Endothelial cell of umbilical vein (primary cell): ENCODE measurements at regions not wholly inside any gene's neighbourhood (a gene's known extent, or its start where the extent isn't known, plus 50 kb on each side); places are given as distances from the start of the nearest gene placed in this dataset.

Experiments
- BruUV-seq: library from RNA; stranded (reverse); fragments of 400-500 nt; replicated peaks from 2 replicates; lab custom pipeline; 2021; lab: Mats Ljungman, UMichigan
- CTCF ChIA-PET: fragments of 300-600, 350-600 bp; sonication (Branson Sonifier 250); formaldehyde crosslinking; loops from one replicate; lab custom pipeline; 2021; ENCODE audit warnings: antibody characterized with exemption, inconsistent platforms; lab: Charles Lee
- POLR2A ChIA-PET: fragments of 300-600, 350-600 bp; sonication (Branson Sonifier 250); formaldehyde crosslinking; loops from one replicate; lab custom pipeline; 2021; ENCODE audit warnings: antibody characterized with exemption, inconsistent platforms; lab: Charles Lee
- DNase-seq: peaks from one replicate; pipeline ENCODE4 v3.0.0-alpha.2; 2011; ENCODE audit warnings: low read depth, low spot score
- FAIRE-seq: peaks from 2 replicates; lab custom pipeline; 2011; peaks lifted over from hg19 to GRCh38; lab: Jason Lieb, UNC
- H2AFZ ChIP-seq: 2 replicates; pipeline ENCODE4 v1.6.0; 2012; ENCODE audit warnings: low read depth, low read length, control low read depth, inconsistent platforms
- H3K27ac ChIP-seq: 2 replicates; pipeline ENCODE4 v1.5.1; 2011; ENCODE audit warnings: low read depth, mild to moderate bottlenecking, control low read depth, low read length, moderate library complexity; ENCODE audit not compliant: insufficient read depth
- H3K27me3 ChIP-seq, 2 experiments: 2 replicates each; pipeline versions ENCODE4 v1.6.0 to v1.6.1; 2011; ENCODE audit warnings: low read length in 2 of 2, mixed read lengths in 1 of 2; ENCODE audit not compliant: control insufficient read depth in 2 of 2, insufficient read depth in 2 of 2
- H3K36me3 ChIP-seq, 2 experiments: 2 replicates in 1 of 2; 3 replicates in 1 of 2; pipeline ENCODE4 v1.5.1; 2011; ENCODE audit warnings: low read length in 2 of 2, mild to moderate bottlenecking in 1 of 2, moderate library complexity in 1 of 2; ENCODE audit not compliant: control insufficient read depth in 2 of 2, insufficient read depth in 2 of 2; ENCODE audit errors: extremely low read depth in 1 of 2
- H3K4me1 ChIP-seq: 3 replicates; pipeline ENCODE4 v1.5.1; 2011; ENCODE audit warnings: mild to moderate bottlenecking, low read length; ENCODE audit not compliant: control insufficient read depth, insufficient read depth; ENCODE audit errors: extremely low read depth
- H3K4me2 ChIP-seq: 2 replicates; pipeline ENCODE4 v1.6.1; 2011; ENCODE audit warnings: low read length, control low read depth, mixed read lengths; ENCODE audit not compliant: insufficient read depth
- H3K4me3 ChIP-seq, 3 experiments: fragments of 200-600 bp in 1 of 3; sonication (generic), shearing (Covaris generic) in 1 of 3; replicated peaks in 1 of 3; 2 replicates each; pipeline ENCODE4 v1.5.1; 2011 to 2016; ENCODE audit warnings: control low read depth in 3 of 3, low read length in 3 of 3, mild to moderate bottlenecking in 2 of 3, inconsistent platforms in 1 of 3, low read depth in 1 of 3, moderate library complexity in 1 of 3; ENCODE audit not compliant: insufficient read depth in 1 of 3
- H3K79me2 ChIP-seq: 2 replicates; pipeline ENCODE4 v1.6.0; 2012; ENCODE audit warnings: low read length, inconsistent platforms; ENCODE audit not compliant: control insufficient read depth, insufficient read depth
- H3K9ac ChIP-seq: replicated peaks from 2 replicates; pipeline ENCODE3; 2011; ENCODE audit warnings: low read length, control low read depth; ENCODE audit not compliant: insufficient read depth; ENCODE audit errors: extremely low read depth
- H3K9me1 ChIP-seq: replicated peaks from 3 replicates; pipeline ENCODE4 v1.6.0; 2011; ENCODE audit warnings: mild to moderate bottlenecking, low read length; ENCODE audit not compliant: control insufficient read depth, insufficient read depth; ENCODE audit errors: extremely low read depth
- H3K9me3 ChIP-seq: replicated peaks from 2 replicates; pipeline ENCODE4 v1.5.1; 2012; ENCODE audit warnings: low read length, inconsistent platforms; ENCODE audit not compliant: control insufficient read depth, insufficient read depth
- H4K20me1 ChIP-seq: replicated peaks from 2 replicates; pipeline ENCODE3; 2011; ENCODE audit warnings: mild to moderate bottlenecking, low read length; ENCODE audit not compliant: control insufficient read depth, insufficient read depth; ENCODE audit errors: extremely low read depth
- CTCF ChIP-seq, 2 donors: IDR thresholded peaks; 1 replicate in 1 of 2; 2 replicates in 1 of 2; pipeline ENCODE4 v1.5.1; 2011; ENCODE audit warnings: low read length in 2 of 2, mild to moderate bottlenecking in 2 of 2, moderate library complexity in 2 of 2, control low read depth in 1 of 2, inconsistent platforms in 1 of 2, low read depth in 1 of 2; ENCODE audit not compliant: insufficient read depth in 1 of 2; ENCODE audit errors: extremely low read depth in 1 of 2
- EZH2 ChIP-seq: IDR thresholded peaks from 2 replicates; pipeline ENCODE4 v1.6.1; 2012; ENCODE audit warnings: borderline replicate concordance, low read depth, mild to moderate bottlenecking, moderate library complexity, low read length, inconsistent platforms; ENCODE audit not compliant: severe bottlenecking
- FOS ChIP-seq: IDR thresholded peaks from 2 replicates; pipeline ENCODE4 v1.6.1; 2011; ENCODE audit warnings: mild to moderate bottlenecking, low read length, moderate library complexity, borderline replicate concordance; ENCODE audit not compliant: insufficient read depth
- GATA2 ChIP-seq: IDR thresholded peaks from 2 replicates; pipeline ENCODE4 v1.7.0; 2011; ENCODE audit warnings: low read depth, mild to moderate bottlenecking, moderate library complexity, mixed read lengths, low read length; ENCODE audit not compliant: insufficient read length, insufficient read depth
- JUN ChIP-seq: IDR thresholded peaks from 2 replicates; pipeline ENCODE4 v1.6.1; 2011; ENCODE audit warnings: borderline replicate concordance, low read depth; ENCODE audit not compliant: insufficient read length, insufficient read depth
- MAX ChIP-seq: IDR thresholded peaks from 2 replicates; pipeline ENCODE4 v1.6.1; 2011; ENCODE audit not compliant: insufficient read depth, insufficient read length
- MYC ChIP-seq: IDR thresholded peaks from one replicate; pipeline ENCODE4 v1.6.1; 2011; ENCODE audit warnings: mild to moderate bottlenecking, low read depth, low read length
- POLR2A ChIP-seq: IDR thresholded peaks from 2 replicates; pipeline ENCODE4 v1.6.1; 2012; ENCODE audit warnings: low read depth, mild to moderate bottlenecking, control low read depth, low read length
- POLR2AphosphoS5 ChIP-seq: IDR thresholded peaks from 2 replicates; pipeline ENCODE4 v1.6.1; 2012; ENCODE audit warnings: low read depth, mild to moderate bottlenecking, control low read depth, low read length, moderate library complexity; ENCODE audit not compliant: insufficient read depth
- dilution Hi-C: fragments of 300-500 bp; cut with MboI; formaldehyde crosslinking; loops from one replicate; pipeline ENCODE4 v1.15.0; 2019; ENCODE audit warnings: low sequenced_read_pairs; ENCODE audit not compliant: extremely low pct_ligation_motif_present
- intact Hi-C: fragments of 100-400 bp; cut with micrococcal nuclease; formaldehyde crosslinking; loops from one replicate; pipeline ENCODE4 v1.10.0; 2022

GRCh38 chr3:193980326-193980725 lies 155.6 kb upstream of the HES1 start:
- H2AFZ ChIP-seq, result peak overlapping the region; percentile 39
- peak; percentile 43 for FAIRE-seq
- no peak overlapping the region for H3K9ac ChIP-seq
- CTCF ChIA-PET, result interaction anchor here (1.1 to 3.7 kb wide), 2 partner anchors 9 to 22 kb away, joined by 3 to 20 read pairs; no protein-coding TSS in a partner anchor
- dilution Hi-C loops, result no loop called here
- H3K4me1 ChIP-seq, result peaks cover 26% of the 10 kb centered on the region
- H3K36me3 ChIP-seq, result no peaks in the 10 kb centered on the region
- BruUV-seq, result no TSS peak
- DNase-seq, result peak; percentile 97
- POLR2A ChIA-PET, result no interaction called here
- H3K79me2 ChIP-seq, result no peaks in the 10 kb centered on the region
- H3K9me3 ChIP-seq, result no peaks in the 10 kb centered on the region
- H3K4me2 ChIP-seq, result peak overlapping the region; percentile 53
- H3K4me3 ChIP-seq, result no peak overlapping the region
- intact Hi-C loops, result loop anchor here (1.0 kb wide), 1 partner anchor 23 kb away; no protein-coding TSS in a partner anchor
- no peaks in the 10 kb centered on the region for H3K27me3 ChIP-seq
- no peaks in the 10 kb centered on the region for H3K9me1 ChIP-seq
- peak overlapping the region; percentile 51 for H3K27ac ChIP-seq
- TF ChIP-seq GATA2, result no peak
- TF ChIP-seq EZH2, result no peak
- TF ChIP-seq POLR2AphosphoS5, result no peak
- no peak for TF ChIP-seq POLR2A
- no peak for TF ChIP-seq MAX
- no peak for TF ChIP-seq FOS
- TF ChIP-seq MYC, result no peak
- no peak for TF ChIP-seq CTCF (IDR thresholded peaks at IDR 0.05; ENCODE audit: extremely low read depth in 1 of 2, insufficient read depth in 1 of 2, low read depth in 1 of 2, low read length in 2 of 2)
- TF ChIP-seq JUN, result no peak
- no peaks in the 10 kb centered on the region for H4K20me1 ChIP-seq
